GM18873 (cell line): ENCODE measurements at regions not wholly inside any gene's neighbourhood (a gene's known extent, or its start where the extent isn't known, plus 50 kb on each side); places are given as distances from the start of the nearest gene placed in this dataset.

Source experiments
- ATAC-seq: cut with Tn5 transposase; IDR thresholded peaks from one replicate; pipeline ENCODE4 v1.9.1; 2021; ENCODE audit warnings: mild to moderate bottlenecking, moderate library complexity, moderate number of reproducible peaks; ENCODE audit not compliant: unreplicated experiment, low FRiP score

DNA sequence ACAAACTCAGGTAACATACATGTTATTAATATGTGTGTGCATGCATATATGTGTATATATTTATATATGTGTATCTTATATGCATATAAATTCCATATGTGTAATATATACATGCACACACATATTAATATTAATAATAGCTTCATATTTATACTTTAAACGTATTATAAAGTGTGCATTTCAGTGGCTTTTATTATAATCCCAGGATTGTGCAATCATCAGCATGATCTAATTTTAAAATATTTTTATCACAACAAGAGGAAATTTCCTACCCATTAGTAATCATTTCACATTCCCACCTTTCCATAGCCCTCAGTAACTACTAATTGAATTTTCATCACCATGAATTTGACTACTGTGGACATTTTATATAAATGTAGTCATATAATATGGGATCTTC, 2211.9 kb upstream of the TENM3 start:
- no peak for ATAC-seq

DNA sequence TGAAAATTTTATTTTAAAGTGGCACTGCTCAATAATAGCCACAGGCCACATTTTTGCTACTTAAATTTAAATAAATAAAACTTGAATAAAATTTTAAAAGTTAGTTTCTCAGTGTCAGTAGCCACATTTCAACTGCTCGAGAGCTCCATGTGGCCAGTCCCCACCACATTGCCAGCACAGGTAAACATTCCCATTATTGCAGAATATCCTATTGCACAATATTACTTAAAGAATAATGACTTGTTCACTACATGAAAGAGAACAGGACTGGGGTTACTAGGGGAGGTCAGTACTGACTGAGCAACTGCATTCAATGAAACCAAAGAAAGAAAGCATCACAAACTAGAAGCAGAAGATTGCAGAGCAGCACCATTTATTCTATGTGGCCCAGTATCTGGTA, 2201.6 kb upstream of the TENM3 start:
- no peak for ATAC-seq

DNA sequence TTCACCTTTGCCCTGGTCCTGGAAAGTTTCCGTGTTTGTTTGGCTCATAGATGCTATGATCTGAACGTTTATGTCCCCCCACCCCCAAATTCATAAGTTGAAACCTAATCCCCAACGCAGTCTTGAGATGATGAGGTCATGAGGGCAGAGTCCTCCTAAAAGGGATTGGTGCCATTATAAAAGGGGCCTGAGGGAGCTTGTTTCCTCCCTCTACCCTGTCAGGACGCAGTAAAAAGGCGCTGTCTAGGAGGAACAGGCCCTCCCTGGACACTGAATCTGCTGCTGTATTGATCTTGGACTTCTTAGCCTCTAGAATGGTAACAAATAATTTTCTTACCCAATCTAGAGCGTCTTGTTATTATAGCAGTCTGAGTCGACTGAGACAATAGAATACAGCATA, 2190.6 kb upstream of the TENM3 start:
- no peak for ATAC-seq

DNA sequence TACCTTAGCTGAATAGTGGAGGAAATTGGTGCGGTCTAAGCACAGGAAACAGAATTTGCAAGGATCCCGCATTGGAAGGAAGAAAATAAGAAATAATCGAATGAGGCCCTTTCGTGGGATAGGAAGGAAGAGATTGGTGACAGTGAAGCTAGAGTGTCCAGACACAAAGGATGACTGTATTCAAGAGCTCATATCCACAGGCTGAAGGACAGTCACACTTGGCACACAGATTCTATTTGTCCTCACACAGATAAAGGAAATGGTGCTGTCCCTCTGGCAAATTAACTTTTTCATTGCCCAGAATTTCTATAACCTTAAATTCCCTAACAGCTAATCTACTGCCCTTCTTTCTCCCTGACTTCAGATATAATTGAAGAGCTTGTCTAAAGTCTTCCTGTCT, 2188.9 kb upstream of the TENM3 start:
- ATAC-seq = no peak

DNA sequence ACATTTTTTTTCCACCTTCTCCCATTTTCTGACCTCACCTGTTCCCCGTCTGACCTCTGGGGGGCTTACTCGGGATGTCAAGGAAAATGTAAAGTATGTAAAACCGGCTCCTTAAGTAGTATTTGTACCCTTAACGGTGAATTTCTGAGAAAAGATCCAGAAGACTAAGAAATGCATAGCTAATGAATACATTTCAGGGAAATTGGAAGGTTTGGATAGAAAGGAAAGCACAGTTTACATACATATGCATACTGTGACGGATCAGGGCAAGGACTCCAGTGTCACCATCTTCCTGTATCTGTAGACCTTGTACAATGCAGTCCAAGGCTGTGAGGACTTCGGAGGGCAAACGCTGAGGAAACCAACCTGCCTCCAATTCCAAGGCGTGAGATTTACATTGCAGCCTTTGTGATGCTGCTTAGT, 2185.9 kb upstream of the TENM3 start:
- ATAC-seq = no peak

DNA sequence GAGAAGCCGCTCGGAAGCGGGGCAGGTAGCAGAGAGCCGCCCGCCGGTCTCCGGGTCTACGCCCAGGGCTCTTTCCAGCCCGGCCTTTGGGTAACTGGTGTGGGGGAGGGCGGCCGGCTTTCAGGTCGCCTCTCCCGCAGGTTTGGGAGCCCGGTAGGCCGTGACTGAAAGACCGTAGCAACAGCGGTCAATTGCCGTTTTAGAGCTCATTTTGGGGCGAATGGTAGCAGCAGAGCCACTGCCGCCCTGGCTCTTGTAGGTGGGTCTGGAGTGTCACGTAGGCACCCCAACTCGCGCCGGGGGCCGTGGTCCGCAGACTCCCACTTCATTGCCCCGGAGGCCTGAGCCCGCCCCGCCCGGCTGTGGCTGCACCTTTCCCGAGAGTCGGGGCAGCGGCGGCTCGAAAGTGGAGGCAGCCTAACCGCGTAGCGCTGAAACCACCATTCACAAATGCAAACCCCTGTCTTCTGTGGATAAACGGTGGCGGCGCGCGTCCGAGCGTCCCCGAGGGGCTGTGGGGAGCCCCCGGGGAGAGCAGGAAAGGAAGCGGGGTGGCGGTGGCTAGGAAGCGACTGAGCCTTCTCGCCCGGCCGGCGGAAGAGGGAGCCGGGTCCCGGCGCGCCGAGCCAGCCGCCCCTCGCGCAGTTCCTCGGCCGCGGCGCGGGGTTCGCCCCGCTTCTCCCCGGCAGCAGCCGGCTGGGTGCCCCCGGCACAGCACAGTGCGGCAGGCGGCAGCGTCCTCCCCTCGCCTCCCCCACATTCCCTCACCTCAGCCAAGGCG, 2185.1 kb upstream of the TENM3 start:
- no peak for ATAC-seq

DNA sequence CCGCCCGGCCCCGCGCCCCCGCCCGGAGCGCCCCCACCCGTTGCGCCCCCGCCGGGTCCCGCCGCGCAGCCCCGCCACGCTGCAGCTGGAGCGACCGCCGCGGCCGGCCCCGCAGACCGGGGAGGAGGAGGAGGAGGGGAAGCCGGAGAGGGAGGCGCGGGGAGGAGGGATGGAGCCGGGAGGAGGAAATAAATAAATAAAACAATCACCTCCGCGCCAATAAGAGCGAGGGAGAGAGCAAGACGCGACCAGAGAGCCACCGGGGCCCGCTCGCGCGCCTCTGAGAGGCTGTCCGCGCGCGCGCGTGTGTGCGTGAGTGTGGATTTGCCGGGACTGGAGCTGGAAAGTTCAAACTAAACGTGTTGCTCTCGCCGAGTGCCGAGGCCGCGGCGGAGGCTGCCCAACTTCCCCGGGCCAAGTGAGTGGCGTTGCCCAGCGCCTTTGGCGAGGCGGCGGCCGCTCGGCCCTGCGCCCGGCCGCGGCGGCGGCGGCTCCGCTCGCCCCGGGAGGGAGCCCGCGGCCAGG, 2184.4 kb upstream of the TENM3 start:
- no peak for ATAC-seq

DNA sequence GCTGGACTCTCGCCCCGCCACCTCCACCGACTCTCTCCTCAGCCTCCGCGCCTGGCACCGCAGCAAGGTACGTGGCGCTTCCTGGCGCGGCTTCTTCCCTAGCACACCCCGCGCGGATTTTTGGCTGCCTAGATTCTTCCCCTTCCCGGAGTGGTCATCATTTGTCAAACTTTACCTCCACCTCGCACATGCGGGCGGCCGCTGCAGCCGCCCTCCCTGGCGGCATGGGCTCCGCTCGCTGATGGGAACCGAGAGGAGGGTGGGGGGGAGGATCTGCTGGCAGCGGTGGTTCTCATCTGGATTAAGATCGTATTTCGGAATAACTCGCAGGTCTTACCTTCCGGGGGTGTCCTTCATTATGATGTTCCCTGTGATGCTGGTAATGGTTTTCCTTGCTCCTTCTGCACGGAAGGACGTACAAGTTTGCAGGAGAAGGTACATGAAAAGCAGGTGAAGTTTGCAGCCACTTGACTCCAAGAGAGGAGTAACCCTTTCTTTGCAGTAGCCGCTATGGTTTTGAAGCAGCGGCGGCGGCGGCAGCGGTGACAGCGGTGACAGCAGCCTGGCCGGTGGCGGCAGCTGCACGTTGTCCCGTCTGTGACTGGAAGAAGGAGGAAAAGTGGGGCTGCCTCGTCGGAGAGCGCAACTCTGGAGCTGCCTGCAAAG, 2183.9 kb upstream of the TENM3 start:
- ATAC-seq = no peak

DNA sequence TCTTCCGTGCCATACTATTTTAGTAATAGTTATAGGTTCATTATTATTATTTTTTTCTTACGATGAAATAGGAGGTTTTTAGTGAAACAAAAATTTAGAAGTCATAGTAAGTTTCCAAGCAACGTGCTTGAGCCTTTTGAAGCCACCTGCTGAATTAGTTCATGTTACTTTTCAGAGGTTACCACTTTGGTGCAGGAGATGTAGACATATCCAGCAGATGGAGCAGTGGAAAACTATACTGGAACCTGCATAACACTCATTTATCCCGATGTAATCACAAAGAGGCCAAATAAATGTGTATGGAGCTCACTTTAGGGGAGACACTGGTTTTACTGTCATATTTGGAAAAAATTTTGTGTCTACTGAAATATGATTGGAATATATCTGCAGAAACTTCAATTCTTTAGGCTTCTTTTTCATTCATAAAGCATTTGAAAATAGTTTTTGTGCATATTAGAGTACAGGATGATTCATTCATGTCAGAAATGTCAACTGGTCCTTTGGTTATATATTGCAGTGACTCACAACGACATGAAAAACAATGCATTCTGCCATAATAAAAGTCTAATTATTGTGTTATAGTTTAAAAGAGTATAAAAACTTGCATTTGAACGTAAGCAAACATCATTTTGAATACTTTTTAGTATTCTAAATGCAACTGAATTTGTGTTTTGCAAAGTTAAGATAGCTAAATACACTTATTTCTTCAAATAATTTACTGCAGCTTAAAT, 2182.9 kb upstream of the TENM3 start:
- ATAC-seq = no peak

DNA sequence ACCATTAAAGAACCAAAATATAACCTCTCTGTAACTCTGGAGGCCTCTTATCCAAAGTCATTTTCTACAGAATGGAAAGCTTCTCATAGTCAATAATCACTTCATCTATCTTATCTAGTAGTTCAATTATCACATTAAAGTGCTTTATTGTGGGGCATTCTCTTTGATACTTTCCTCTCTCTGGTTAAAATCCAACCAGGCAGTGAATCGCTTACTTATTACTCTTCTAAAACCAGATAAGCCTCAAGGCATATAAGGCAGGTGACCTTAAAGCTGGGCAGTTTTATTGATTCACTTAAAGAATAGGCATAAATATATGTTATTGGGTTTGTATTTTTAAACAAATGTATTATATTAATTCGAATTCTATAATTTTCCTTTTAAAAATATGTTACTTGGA, 2162.1 kb upstream of the TENM3 start:
- ATAC-seq = no peak

DNA sequence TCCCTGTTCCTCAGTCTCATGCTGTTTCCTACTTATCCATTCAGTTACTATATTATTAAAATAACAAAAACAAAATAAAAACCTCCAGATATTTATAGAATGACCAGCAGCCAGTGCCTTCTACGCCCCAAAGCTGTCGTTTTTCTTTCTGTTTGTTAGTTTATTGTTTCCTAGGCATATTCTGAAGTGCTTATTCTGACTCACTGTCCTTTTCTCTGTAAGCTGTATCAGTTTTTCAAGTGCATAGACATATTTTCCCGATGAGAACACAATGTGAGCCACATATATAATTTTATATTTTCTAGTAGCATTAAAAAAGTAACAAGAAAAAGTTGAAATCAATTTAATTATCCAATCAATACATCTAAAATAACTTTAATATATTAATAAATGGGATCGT, 2158.6 kb upstream of the TENM3 start:
- no peak for ATAC-seq

DNA sequence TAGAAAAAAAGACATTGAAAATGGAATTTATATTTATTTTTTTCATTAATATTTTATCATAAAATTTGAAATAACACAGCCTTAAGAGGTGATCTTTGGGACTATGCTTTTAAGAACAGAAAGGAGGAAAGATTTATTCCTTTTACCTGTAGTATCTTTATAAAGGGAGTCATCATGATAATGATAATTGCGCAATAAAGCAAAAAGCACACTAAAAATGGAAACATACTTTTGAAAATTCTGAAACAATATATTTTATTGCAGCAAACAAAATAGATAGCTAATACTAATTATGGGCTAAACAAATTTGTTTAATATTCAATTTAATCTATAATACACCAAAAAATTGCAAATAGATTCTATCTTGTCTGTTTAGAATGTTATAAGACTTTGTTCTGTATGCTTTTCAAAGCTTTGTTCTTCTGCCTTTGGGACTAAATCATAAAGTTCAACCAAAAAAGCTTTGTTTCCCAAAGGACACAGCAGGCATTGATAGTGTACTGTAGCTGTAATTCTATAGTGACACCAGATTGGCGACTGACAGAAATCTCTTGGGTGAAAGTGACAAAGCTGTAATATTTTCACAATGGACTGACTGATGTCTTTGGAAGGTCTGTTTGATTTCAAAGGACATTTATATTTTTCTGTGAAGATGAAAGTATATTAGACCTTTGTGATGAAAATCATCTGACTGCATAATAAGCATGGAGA, 2156.6 kb upstream of the TENM3 start:
- ATAC-seq = no peak

DNA sequence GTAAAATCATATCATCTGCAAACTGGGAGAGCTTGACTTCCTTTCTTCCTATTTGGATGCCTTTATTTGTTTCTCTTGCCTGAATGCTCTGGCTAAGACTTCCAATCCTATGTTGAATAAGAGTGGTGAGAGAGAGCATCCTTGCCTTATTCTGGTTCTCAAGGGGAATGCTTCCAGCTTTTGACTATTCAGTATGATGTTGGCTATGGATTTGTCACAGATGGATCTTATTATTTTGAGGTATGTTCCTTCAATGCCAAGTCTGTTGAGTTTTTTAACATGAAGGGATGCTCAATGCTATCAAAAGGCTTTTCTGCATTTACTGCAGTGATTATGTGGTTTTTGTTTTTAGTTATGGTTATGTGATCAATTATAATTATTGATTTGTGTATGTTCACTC, 2144.6 kb upstream of the TENM3 start:
- no peak for ATAC-seq

DNA sequence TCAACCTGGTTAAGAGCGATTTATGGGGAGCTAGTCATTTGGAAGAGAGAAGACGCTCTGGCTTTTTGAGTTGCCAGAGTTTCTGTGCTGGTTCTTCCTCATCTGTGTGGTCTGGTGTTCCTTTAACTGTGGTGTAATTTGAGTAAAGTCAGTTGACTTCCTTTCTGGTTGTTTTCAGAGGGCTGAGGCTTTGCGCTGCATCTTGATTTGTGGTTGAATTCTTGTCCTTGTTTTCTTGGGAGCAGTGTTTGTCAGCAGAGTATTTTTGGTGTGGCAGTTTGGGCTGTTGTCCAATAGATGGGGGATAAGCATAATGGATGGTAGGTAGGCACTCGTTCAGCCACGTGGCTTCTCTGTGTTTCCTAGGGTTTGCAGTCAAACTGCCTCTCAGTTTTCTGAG, 2143.2 kb upstream of the TENM3 start:
- ATAC-seq = no peak

DNA sequence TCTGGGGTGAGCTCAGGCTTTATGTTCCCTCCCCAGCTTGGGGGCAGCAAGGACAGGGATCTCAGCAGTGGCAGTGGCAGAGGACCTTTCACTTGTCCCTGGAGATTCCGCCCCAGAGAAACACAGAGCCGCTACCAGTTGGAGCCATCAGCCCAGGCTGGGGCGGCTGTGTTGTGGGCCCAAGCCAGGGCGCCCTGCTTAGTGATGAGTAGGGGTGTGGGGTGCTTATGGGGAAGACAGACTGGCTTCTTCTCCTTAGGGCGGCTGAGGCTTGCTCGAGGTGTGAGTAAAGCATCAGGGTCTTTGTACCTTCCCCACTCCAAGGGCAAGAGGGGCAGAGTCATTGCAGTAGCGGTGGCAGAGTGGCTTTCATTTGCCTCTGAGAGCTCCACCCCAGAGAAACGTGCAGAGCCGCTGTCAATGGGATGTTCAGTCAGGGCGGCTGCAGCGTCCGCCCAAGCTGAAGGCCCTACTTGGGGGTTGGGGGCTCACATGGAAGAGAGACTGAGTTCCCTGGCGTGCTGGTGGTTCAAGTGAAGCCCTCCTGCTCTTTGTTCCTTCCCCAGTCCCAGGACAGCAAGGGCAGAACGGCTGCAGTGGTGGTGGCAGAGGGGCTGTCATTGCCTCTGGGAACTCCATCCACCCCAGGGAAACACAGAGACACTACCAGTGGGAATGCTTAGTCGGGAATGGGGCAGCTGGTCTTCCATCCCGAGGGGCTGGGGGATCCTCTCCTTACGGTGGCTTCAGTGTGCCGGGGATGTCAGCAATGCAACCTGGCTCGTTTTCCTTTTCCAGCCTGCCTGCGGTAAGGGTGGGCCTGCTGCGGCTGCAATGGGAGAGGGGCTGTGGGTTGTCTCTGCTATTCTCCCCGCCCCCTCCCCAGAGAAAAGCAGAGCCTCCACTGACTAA, 2142.5 kb upstream of the TENM3 start:
- ATAC-seq = no peak

DNA sequence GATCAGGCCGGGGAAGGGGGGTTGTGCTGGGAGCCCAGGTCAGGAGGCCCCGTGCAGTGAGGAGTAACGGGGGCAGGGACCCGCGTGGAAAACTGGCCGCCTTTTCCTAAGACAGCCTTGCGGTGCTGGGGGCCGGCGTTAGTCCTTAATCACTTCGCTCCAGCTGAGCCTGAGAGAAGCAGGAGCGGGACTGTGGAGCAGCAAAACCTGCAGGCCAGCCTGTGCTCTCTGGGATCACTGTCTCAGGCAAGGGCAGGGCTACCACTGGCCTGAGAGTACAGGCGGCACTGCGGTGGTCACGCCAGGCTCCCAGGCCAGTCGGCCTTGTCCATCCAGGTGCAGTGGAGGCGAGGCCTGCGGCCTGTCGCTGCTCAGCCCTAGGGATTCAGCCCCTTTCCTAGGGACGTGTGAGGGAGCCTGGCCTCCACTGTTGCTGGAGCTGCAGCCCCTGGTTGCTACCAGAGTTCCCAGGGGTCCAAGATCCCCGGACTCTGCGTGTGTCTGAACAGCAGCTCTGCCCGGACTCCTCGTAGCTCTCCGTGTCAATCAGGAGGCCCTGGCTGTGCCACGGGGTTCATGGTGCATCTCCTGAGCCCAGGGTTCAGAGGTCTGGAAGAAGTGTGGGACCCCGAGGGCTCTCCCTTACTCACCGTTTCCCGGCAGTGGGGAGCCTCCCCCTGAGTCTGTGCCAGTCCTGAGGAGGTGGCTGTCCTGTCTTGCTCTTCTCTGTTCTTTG, 2141.7 kb upstream of the TENM3 start:
- ATAC-seq = no peak

DNA sequence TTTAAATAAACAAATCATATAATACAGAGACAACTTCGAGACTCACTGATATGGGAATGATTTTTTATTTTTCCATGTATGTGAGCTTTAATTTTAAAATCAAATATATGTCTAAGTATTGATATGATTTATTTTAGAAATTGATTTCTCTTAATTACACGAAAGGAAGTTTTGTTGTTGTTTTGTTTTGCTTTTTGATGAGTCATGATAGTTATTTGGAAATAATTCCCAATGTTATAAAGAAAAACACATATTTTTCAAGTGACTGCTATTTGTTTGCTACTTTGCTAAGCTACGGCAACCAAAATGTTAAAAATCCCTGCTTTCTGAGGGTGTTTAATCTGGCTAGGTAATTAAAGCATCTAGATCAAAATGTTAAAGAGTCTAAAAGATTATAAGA, 2139.4 kb upstream of the TENM3 start:
- no peak for ATAC-seq

DNA sequence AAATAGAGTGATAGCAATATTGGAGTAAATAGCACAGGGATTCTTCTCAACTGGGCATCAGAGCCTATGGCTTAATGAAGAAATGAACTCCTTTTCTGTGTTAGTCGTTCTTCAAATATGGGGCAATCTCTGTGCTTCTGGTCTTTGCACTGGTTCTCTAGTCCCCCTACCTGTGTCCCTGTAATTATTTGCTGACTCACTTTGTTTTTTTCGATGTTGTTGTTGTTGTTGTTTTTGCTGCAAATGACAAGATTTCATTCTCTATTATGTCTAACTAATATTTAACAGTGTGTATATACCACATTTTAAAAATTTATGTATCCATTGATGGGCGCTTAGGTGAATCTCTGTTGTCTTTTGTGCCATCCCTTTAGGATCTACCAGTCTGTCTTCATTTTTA, 2137.8 kb upstream of the TENM3 start:
- ATAC-seq = no peak

DNA sequence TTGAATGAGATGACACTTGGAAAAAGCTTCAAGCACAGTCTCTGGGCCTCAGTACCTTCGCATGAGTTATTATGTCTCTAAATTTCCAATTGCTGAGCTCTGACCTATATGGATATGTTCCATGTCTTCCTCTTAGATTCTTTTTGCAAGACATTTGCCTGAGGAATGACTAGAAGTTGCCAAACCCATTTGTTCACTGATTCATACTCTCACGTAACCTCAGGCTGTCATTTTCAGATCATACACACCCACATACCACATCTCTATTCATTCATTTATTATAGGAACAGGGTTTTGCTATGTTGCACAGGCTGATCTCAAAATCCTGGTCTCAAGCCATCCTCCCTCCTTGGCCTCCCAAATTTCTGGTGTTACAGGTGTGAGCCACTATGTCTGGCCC, 2137.1 kb upstream of the TENM3 start:
- ATAC-seq = no peak
